GM12891 (cell line): ENCODE measurements at regions not wholly inside any gene's neighbourhood (a gene's known extent, or its start where the extent isn't known, plus 50 kb on each side); places are given as distances from the start of the nearest gene placed in this dataset.

Source experiments
- PAX5 ChIP-seq: IDR thresholded peaks from 2 replicates; pipeline ENCODE4 v1.6.1; 2011; ENCODE audit warnings: low read length, moderate library complexity, mild to moderate bottlenecking; ENCODE audit not compliant: insufficient read depth, severe bottlenecking
- POLR2A ChIP-seq: IDR thresholded peaks from 2 replicates; pipeline ENCODE4 v1.6.1; 2011; ENCODE audit warnings: low read depth, low read length, control low read depth
- SPI1 ChIP-seq: IDR thresholded peaks from 2 replicates; pipeline ENCODE4 v1.6.1; 2011; ENCODE audit warnings: low read depth, low read length, control low read depth
- TAF1 ChIP-seq: IDR thresholded peaks from 2 replicates; pipeline ENCODE4 v1.6.1; 2011; ENCODE audit warnings: low read depth, low read length, control low read depth

- TF ChIP-seq PAX5 = no peak
- TF ChIP-seq POLR2A = no peak
- TF ChIP-seq SPI1 = no peak
- TF ChIP-seq TAF1 = no peak
Measured at GRCh38 chr4:153934688-153935017, 145.8 kb upstream of the SFRP2 start.
